ENCODE measurements at regions not wholly inside any gene's neighbourhood (a gene's known extent, or its start where the extent isn't known, plus 50 kb on each side); places are given as distances from the start of the nearest gene placed in this dataset.
"Not testable (repeated sequence)": the region's sequence is repeated elsewhere in the genome, so short reads cannot be mapped to it uniquely, and the experiment has no call there.

- H3K4ac ChIP-seq (ENCODE audit: low read depth, low read length); H3K27ac ChIP-seq (ENCODE audit: insufficient read length, low read depth, low read length); H3K27ac Mint-ChIP-seq; H3K27me3 ChIP-seq (ENCODE audit: insufficient read depth, low read length); H4K20me1 ChIP-seq (ENCODE audit: control insufficient read depth, insufficient read depth, insufficient read length); H3K14ac ChIP-seq (ENCODE audit: insufficient read depth, low read length); H3K4me2 ChIP-seq (ENCODE audit: insufficient read depth, insufficient read length, low read length); H4K91ac ChIP-seq (ENCODE audit: insufficient read length, low read depth, low read length); H3K9ac ChIP-seq (ENCODE audit: extremely low read depth, insufficient read length, low read length); H2BK15ac ChIP-seq (ENCODE audit: low read depth, low read length); H3T11ph ChIP-seq (ENCODE audit: low read length); H2AFZ ChIP-seq (ENCODE audit: low read length); H2BK20ac ChIP-seq (ENCODE audit: low read depth, low read length, poor library complexity, severe bottlenecking); H3K4me1 ChIP-seq (ENCODE audit: insufficient read depth, low read length); H3K79me2 ChIP-seq (ENCODE audit: insufficient read depth, low read length); DNase-seq; H4K8ac ChIP-seq (replicated peaks; ENCODE audit: insufficient read length, low read depth, low read length); H3K56ac ChIP-seq (ENCODE audit: insufficient read length, low read depth, low read length); H3K79me1 ChIP-seq (ENCODE audit: insufficient read depth, low read depth, low read length, poor library complexity, severe bottlenecking); H2BK12ac ChIP-seq (ENCODE audit: insufficient read length, low read depth, low read length); H3K23ac ChIP-seq (ENCODE audit: insufficient read length, low read depth, low read length); H2BK120ac ChIP-seq (ENCODE audit: low read depth, low read length, poor library complexity, severe bottlenecking); H3K9me3 ChIP-seq (ENCODE audit: control insufficient read depth, low read depth, low read length); H3K18ac ChIP-seq (ENCODE audit: insufficient read length, low read depth, low read length); H2AK5ac ChIP-seq (ENCODE audit: insufficient read length, low read length); H3K4me1 Mint-ChIP-seq; H4K5ac ChIP-seq (ENCODE audit: insufficient read length, low read depth, low read length); H3K36me3 Mint-ChIP-seq (ENCODE audit: insufficient read depth in 1 of 3, low read depth in 3 of 3); H2BK5ac ChIP-seq (ENCODE audit: insufficient read length, low read length); H3K23me2 ChIP-seq (ENCODE audit: insufficient read length, low read depth, low read length, poor library complexity, severe bottlenecking); H3K4me3 Mint-ChIP-seq: not testable (repeated sequence)
- Mint-ChIP-seq H3K9me3 (peaks cover 0 to 61% of the 10 kb centered on the region in 2 experiments; a peak in 2 of 5 replicates), H3K27me3 (ENCODE audit: low read depth) (peaks cover 16% of the 10 kb centered on the region)
- WGBS (ENCODE audit: extremely low coverage, insufficient read length, low lambda C conversion rate) = no CpG with 5 or more reads among the region's 2 CpGs
Measured at GRCh38 chr2:95725191-95725590, 133.4 kb downstream of the TRIM43 start.

- not testable (repeated sequence) for H3K27ac Mint-ChIP-seq; H3K23me2 ChIP-seq (ENCODE audit: insufficient read length, low read depth, low read length, poor library complexity, severe bottlenecking); H3K18ac ChIP-seq (ENCODE audit: insufficient read length, low read depth, low read length); H3K14ac ChIP-seq (ENCODE audit: insufficient read depth, low read length); H3K4me2 ChIP-seq (ENCODE audit: insufficient read depth, insufficient read length, low read length); H3K79me2 ChIP-seq (ENCODE audit: insufficient read depth, low read length); H2BK120ac ChIP-seq (ENCODE audit: low read depth, low read length, poor library complexity, severe bottlenecking); H3K9me3 ChIP-seq (ENCODE audit: control insufficient read depth, low read depth, low read length); H4K8ac ChIP-seq (replicated peaks; ENCODE audit: insufficient read length, low read depth, low read length); H3K9ac ChIP-seq (ENCODE audit: extremely low read depth, insufficient read length, low read length); H4K5ac ChIP-seq (ENCODE audit: insufficient read length, low read depth, low read length); H2AK5ac ChIP-seq (ENCODE audit: insufficient read length, low read length); H2BK20ac ChIP-seq (ENCODE audit: low read depth, low read length, poor library complexity, severe bottlenecking); H3K4me3 Mint-ChIP-seq; H3K27me3 ChIP-seq (ENCODE audit: insufficient read depth, low read length); H4K91ac ChIP-seq (ENCODE audit: insufficient read length, low read depth, low read length); H3K56ac ChIP-seq (ENCODE audit: insufficient read length, low read depth, low read length); H3K4me1 ChIP-seq (ENCODE audit: insufficient read depth, low read length); H2BK5ac ChIP-seq (ENCODE audit: insufficient read length, low read length); H3T11ph ChIP-seq (ENCODE audit: low read length); H2BK15ac ChIP-seq (ENCODE audit: low read depth, low read length); H3K36me3 Mint-ChIP-seq (ENCODE audit: insufficient read depth in 1 of 3, low read depth in 3 of 3); H3K79me1 ChIP-seq (ENCODE audit: insufficient read depth, low read depth, low read length, poor library complexity, severe bottlenecking); H2AFZ ChIP-seq (ENCODE audit: low read length); DNase-seq; H3K4ac ChIP-seq (ENCODE audit: low read depth, low read length); H3K4me1 Mint-ChIP-seq; H3K23ac ChIP-seq (ENCODE audit: insufficient read length, low read depth, low read length); H2BK12ac ChIP-seq (ENCODE audit: insufficient read length, low read depth, low read length); H3K27ac ChIP-seq (ENCODE audit: insufficient read length, low read depth, low read length); H4K20me1 ChIP-seq (ENCODE audit: control insufficient read depth, insufficient read depth, insufficient read length)
- Mint-ChIP-seq H3K27me3 (ENCODE audit: low read depth) (peaks cover 16% of the 10 kb centered on the region), H3K9me3 (peaks cover 0 to 63% of the 10 kb centered on the region in 2 experiments; a peak in 2 of 5 replicates)
- WGBS (ENCODE audit: extremely low coverage, insufficient read length, low lambda C conversion rate) = no CpG with 5 or more reads among the region's 1 CpG
Measured at GRCh38 chr2:95725677-95726076, 133.9 kb downstream of the TRIM43 start.
